Smooth muscle cell (in vitro differentiated cells): ENCODE measurements at regions not wholly inside any gene's neighbourhood (a gene's known extent, or its start where the extent isn't known, plus 50 kb on each side); places are given as distances from the start of the nearest gene placed in this dataset.

Experiments
- DNase-seq: peaks from one replicate; lab custom pipeline; 2025; ENCODE audit not compliant: unreplicated experiment; lab: John Stamatoyannopoulos, UW
- H2AFZ ChIP-seq: fragments of 200-600 bp; sonication (generic); 2 replicates; pipeline ENCODE4 v1.6.0; 2016; ENCODE audit warnings: antibody characterized with exemption, low read depth, mild to moderate bottlenecking
- H3F3A ChIP-seq: fragments of 200-600 bp; sonication (generic); 2 replicates; pipeline ENCODE4 v1.6.0; 2017; ENCODE audit warnings: antibody characterized with exemption, low read depth
- H3K27ac ChIP-seq: fragments of 200-600 bp; sonication (generic); 2 replicates; pipeline ENCODE4 v1.5.1; 2016; ENCODE audit warnings: low read depth, mild to moderate bottlenecking
- H3K27me3 ChIP-seq: fragments of 200-600 bp; sonication (generic); 2 replicates; pipeline ENCODE4 v1.6.1; 2016; ENCODE audit warnings: low read depth, mild to moderate bottlenecking
- H3K36me3 ChIP-seq: fragments of 200-600 bp; sonication (generic); 2 replicates; pipeline ENCODE4 v1.5.1; 2016; ENCODE audit warnings: low read depth
- H3K4me1 ChIP-seq: fragments of 200-600 bp; sonication (generic); 2 replicates; pipeline ENCODE4 v1.5.1; 2016; ENCODE audit warnings: low read depth
- H3K4me2 ChIP-seq: fragments of 200-600 bp; sonication (generic); 2 replicates; pipeline ENCODE4 v1.6.0; 2016; ENCODE audit warnings: mild to moderate bottlenecking
- H3K4me3 ChIP-seq: fragments of 200-600 bp; sonication (generic); 2 replicates; pipeline ENCODE4 v1.5.1; 2016; ENCODE audit warnings: mild to moderate bottlenecking
- H3K79me2 ChIP-seq: fragments of 200-600 bp; sonication (generic); 2 replicates; pipeline ENCODE4 v1.6.0; 2016; ENCODE audit warnings: low read depth, mild to moderate bottlenecking
- H3K9ac ChIP-seq: fragments of 200-600 bp; sonication (generic); 2 replicates; pipeline ENCODE4 v1.6.0; 2016; ENCODE audit warnings: low read depth
- H3K9me3 ChIP-seq: fragments of 200-600 bp; sonication (generic); replicated peaks from 2 replicates; pipeline ENCODE4 v1.5.1; 2016; ENCODE audit warnings: low read depth
- H4K20me1 ChIP-seq: fragments of 200-600 bp; sonication (generic); 2 replicates; pipeline ENCODE4 v1.6.0; 2016; ENCODE audit warnings: low read depth
- WGBS: methylation state at CpG from one replicate; pipeline ENCODE4 v1.1.7; 2016; ENCODE audit warnings: low lambda C conversion rate; 5-methylcytosine and 5-hydroxymethylcytosine counted together
- TF ChIP-seq, protein P1 (sequence below): fragments of 200-600 bp; sonication (generic); IDR thresholded peaks from 2 replicates; pipeline ENCODE4 v1.5.1; 2017; ENCODE audit warnings: borderline replicate concordance, mild to moderate bottlenecking, antibody characterized with exemption; ENCODE audit not compliant: insufficient read depth, poor library complexity, severe bottlenecking

DNA sequence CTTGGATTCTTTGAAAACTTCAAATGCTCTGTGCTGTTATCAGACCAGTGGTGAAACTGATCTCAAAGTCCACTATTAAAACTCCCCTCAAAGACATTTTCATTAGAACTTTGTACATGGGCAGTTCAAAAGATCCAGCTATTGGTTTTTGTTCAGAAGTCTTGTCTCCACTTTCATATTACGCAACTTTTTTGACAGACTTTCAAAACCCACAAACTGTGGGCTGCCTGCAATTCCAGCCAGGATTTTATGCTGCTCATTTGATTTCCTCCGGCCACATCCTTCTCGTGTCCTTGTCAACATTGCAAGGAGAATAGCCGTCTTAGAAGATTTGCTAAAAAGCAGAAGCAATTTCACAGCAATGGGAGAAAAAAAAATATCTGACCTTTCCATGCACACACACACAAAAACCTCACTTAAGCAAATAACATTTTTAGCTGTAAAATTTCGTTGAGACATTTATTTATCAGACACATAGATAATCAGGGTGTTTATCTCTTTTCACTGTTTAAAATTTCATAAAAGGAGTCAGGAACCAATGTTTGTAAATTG is 1990.5 kb downstream of the MAT2B start:
- Histone ChIP-seq H3F3A (peaks cover 2% of the 10 kb centered on the region), H3K27me3 (no peaks in the 10 kb centered on the region), H3K27ac (no peak overlapping the region), H3K4me3 (no peak overlapping the region), H3K79me2 (no peaks in the 10 kb centered on the region), H3K9ac (no peak overlapping the region), H4K20me1 (no peaks in the 10 kb centered on the region), H2AFZ (peak overlapping the region; percentile 59), H3K4me2 (peak overlapping the region; percentile 37), H3K4me1 (no peaks in the 10 kb centered on the region), H3K36me3 (no peaks in the 10 kb centered on the region), H3K9me3 (no peaks in the 10 kb centered on the region)
- TF ChIP-seq, protein P1, sequence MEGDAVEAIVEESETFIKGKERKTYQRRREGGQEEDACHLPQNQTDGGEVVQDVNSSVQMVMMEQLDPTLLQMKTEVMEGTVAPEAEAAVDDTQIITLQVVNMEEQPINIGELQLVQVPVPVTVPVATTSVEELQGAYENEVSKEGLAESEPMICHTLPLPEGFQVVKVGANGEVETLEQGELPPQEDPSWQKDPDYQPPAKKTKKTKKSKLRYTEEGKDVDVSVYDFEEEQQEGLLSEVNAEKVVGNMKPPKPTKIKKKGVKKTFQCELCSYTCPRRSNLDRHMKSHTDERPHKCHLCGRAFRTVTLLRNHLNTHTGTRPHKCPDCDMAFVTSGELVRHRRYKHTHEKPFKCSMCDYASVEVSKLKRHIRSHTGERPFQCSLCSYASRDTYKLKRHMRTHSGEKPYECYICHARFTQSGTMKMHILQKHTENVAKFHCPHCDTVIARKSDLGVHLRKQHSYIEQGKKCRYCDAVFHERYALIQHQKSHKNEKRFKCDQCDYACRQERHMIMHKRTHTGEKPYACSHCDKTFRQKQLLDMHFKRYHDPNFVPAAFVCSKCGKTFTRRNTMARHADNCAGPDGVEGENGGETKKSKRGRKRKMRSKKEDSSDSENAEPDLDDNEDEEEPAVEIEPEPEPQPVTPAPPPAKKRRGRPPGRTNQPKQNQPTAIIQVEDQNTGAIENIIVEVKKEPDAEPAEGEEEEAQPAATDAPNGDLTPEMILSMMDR = no peak
- WGBS = 33% methylated on average over 5 of the region's 5 CpGs
- DNase-seq = no peak

DNA sequence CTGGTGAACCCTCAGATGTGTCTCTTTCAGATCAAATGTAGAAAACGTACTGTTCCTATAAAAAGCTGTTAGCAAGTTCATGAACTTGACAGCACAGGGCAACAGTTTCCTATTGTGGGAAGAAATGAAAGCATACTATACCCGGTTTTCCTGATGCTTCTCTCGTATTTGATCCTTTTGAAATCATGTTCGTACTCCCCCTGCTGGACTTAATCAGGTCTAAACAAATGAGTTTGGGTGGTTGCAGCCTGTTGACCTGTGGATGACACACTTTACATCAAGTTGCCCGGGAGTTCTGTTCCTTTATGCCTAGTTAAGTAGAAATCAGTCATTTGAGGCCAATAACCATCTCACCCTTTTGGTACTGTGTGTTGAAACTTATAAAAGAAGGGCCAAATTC is 1992.3 kb downstream of the MAT2B start:
- no peaks in the 10 kb centered on the region for H3K4me1 ChIP-seq
- H4K20me1 ChIP-seq = no peaks in the 10 kb centered on the region
- no peak overlapping the region for H3K9ac ChIP-seq
- WGBS = 73% methylated on average over 5 of the region's 5 CpGs
- no peaks in the 10 kb centered on the region for H3K9me3 ChIP-seq
- no peak overlapping the region for H2AFZ ChIP-seq
- H3K27me3 ChIP-seq = no peaks in the 10 kb centered on the region
- no peak overlapping the region for H3K4me3 ChIP-seq
- H3K27ac ChIP-seq = no peak overlapping the region
- TF ChIP-seq, protein P1 = peak; percentile 21
- no peaks in the 10 kb centered on the region for H3K36me3 ChIP-seq
- no peak overlapping the region for H3K4me2 ChIP-seq
- H3F3A ChIP-seq = peaks cover 2% of the 10 kb centered on the region
- no peak for DNase-seq
- H3K79me2 ChIP-seq = no peaks in the 10 kb centered on the region

DNA sequence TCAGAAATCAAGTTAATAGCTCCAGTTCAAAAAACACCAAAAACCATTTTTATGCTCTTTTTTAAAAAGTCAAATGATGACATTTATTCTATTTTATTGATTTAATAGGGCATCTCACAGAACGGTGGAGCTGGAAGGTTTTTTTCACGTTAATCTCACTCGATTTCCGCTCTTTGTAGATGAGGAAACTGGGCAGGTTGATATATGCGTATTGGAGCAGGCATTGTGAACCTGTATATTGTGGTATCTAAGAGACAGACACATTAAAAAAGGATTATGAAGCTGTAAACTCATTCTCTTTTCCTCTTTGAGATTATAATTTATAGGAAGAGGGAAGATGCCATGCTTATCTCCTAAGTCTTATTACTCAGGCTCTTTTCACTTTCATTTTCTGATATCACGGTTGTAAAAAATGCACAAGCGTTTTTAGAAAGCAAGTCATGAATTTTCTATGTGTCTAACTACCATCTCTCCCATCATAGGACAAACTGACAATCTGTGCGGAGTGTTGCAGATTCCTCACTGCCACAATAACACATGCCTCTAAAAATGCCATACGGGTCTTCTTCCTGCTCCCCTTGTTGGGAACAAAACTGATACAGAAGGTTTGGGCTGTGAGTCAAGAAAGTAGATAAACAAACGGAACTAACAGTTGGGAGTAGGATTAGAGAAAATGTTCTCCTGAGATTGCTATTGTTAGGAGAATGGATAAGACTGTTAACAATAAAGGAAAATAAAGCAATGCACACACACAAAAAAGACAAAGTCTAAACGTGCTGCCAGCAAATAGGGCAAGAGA is 1997.7 kb downstream of the MAT2B start:
- H4K20me1 ChIP-seq = no peaks in the 10 kb centered on the region
- H3K79me2 ChIP-seq = no peaks in the 10 kb centered on the region
- H3K9me3 ChIP-seq = peaks cover 9% of the 10 kb centered on the region
- no peak overlapping the region for H3K4me3 ChIP-seq
- H3K27ac ChIP-seq = no peak overlapping the region
- no peak for DNase-seq
- 62% methylated on average over 11 of the region's 11 CpGs for WGBS
- H3K9ac ChIP-seq = no peak overlapping the region
- peaks cover under 1% of the 10 kb centered on the region for H3F3A ChIP-seq
- TF ChIP-seq, protein P1 = no peak
- no peaks in the 10 kb centered on the region for H3K27me3 ChIP-seq
- peak overlapping the region; percentile 25 for H3K4me2 ChIP-seq
- H3K36me3 ChIP-seq = peaks cover 2% of the 10 kb centered on the region
- peaks cover 11% of the 10 kb centered on the region for H3K4me1 ChIP-seq
- no peak overlapping the region for H2AFZ ChIP-seq
